ENCODE measurements at regions not wholly inside any gene's neighbourhood (a gene's known extent, or its start where the extent isn't known, plus 50 kb on each side); places are given as distances from the start of the nearest gene placed in this dataset.

GRCh38 chr1:222370081-222370912, 177.6 kb downstream of the HHIPL2 start:
- no peak for DNase-seq (ENCODE audit: low read depth in 2 of 2)

- DNase-seq (ENCODE audit: low read depth in 2 of 2) = no peak
Measured at GRCh38 chr1:222369148-222369547, 178.8 kb downstream of the HHIPL2 start.

GRCh38 chr1:222358100-222358499, 189.8 kb downstream of the HHIPL2 start:
- DNase-seq (ENCODE audit: low read depth in 2 of 2) = no peak

GRCh38 chr1:222357252-222357651, 190.7 kb downstream of the HHIPL2 start:
- no peak for DNase-seq (ENCODE audit: low read depth in 2 of 2)

- DNase-seq (ENCODE audit: low read depth in 2 of 2) = no peak
Measured at GRCh38 chr1:222347627-222348026, 200.3 kb downstream of the HHIPL2 start.

GRCh38 chr1:222346955-222347354, 200.9 kb downstream of the HHIPL2 start:
- DNase-seq (ENCODE audit: low read depth in 2 of 2) = no peak

- DNase-seq (ENCODE audit: low read depth in 2 of 2) = no peak
Measured at GRCh38 chr1:222339376-222339947, 208.4 kb downstream of the HHIPL2 start.

GRCh38 chr1:222335586-222335985, 212.3 kb downstream of the HHIPL2 start:
- DNase-seq (ENCODE audit: low read depth in 2 of 2) = no peak

GRCh38 chr1:222334026-222334680, 213.8 kb downstream of the HHIPL2 start:
- DNase-seq (ENCODE audit: low read depth in 2 of 2) = no peak

- no peak for DNase-seq (ENCODE audit: low read depth in 2 of 2)
Measured at GRCh38 chr1:222331765-222332164, 216.1 kb downstream of the HHIPL2 start.

- DNase-seq (ENCODE audit: low read depth in 2 of 2) = no peak
Measured at GRCh38 chr1:222331340-222331739, 216.6 kb downstream of the HHIPL2 start.

- DNase-seq (ENCODE audit: low read depth in 2 of 2) = no peak
Measured at GRCh38 chr1:222329493-222330045, 218.3 kb downstream of the HHIPL2 start.

GRCh38 chr1:222326710-222327036, 221.2 kb downstream of the HHIPL2 start:
- no peak for DNase-seq (ENCODE audit: low read depth in 2 of 2)

GRCh38 chr1:222326006-222326709, 221.7 kb downstream of the HHIPL2 start:
- no peak for DNase-seq (ENCODE audit: low read depth in 2 of 2)

GRCh38 chr1:222325506-222325905, 222.4 kb downstream of the HHIPL2 start:
- no peak for DNase-seq (ENCODE audit: low read depth in 2 of 2)

- DNase-seq (ENCODE audit: low read depth in 2 of 2) = no peak
Measured at GRCh38 chr1:222314839-222315238, 233.1 kb downstream of the HHIPL2 start.

- DNase-seq (ENCODE audit: low read depth in 2 of 2) = no peak
Measured at GRCh38 chr1:222310836-222311235, 237.1 kb downstream of the HHIPL2 start.

- DNase-seq (ENCODE audit: low read depth in 2 of 2) = no peak
Measured at GRCh38 chr1:222307621-222308020, 240.3 kb downstream of the HHIPL2 start.

- no peak for DNase-seq (ENCODE audit: low read depth in 2 of 2)
Measured at GRCh38 chr1:222306512-222306911, 241.4 kb downstream of the HHIPL2 start.

- no peak for DNase-seq (ENCODE audit: low read depth in 2 of 2)
Measured at GRCh38 chr1:222306011-222306410, 241.9 kb downstream of the HHIPL2 start.

- DNase-seq (ENCODE audit: low read depth in 2 of 2) = no peak
Measured at GRCh38 chr1:222301652-222302051, 246.3 kb downstream of the HHIPL2 start.

GRCh38 chr1:222299524-222299923, 248.4 kb downstream of the HHIPL2 start:
- DNase-seq (ENCODE audit: low read depth in 2 of 2) = no peak

Data from activated CD4-positive, alpha-beta T cell treated with anti-CD3 and anti-CD28 coated beads for 24 hours (primary cell).